ENCODE measurements at regions not wholly inside any gene's neighbourhood (a gene's known extent, or its start where the extent isn't known, plus 50 kb on each side); places are given as distances from the start of the nearest gene placed in this dataset.

DNA sequence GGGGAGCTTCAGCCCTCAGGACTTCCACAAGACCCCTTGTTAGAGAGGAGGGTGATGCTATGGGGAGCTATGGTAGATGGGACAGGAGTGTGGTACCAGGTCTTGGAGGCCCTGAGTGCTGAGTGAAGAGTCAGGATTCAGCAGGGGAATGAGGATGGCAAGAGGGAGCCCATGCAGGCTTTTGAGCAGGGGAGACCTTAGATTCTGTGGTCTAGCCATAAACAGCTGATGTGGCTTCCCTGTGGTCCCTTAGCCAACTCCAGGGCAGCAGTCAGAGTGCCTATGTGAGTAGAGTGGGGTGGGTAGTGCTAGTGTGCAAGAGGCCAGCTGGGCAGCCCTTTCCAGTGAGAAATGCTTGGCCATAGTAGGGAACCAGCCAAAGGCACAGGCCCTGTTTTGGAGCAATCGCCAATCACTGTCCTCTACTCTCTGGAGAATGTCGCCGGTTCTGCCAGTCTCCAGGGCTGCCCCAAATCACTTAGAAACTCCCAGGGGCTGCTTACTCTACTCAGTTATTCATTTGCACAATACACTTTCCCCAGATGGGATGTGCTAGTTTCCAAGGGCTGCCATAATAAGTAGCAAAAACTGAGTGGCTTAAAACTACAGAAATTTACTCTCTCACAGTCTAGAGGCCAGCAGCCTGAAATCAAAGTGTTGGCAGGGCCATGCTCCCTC lies 310.5 kb downstream of the SMAD2 start:
- Histone ChIP-seq H3K79me2 (ENCODE audit: control insufficient read depth, low read length) (no peaks in the 10 kb centered on the region), H3K4me3 (ENCODE audit: low read length) (no peak overlapping the region), H3K9me3 (ENCODE audit: control insufficient read depth, insufficient read depth, low read length) (no peaks in the 10 kb centered on the region), H3K27ac (ENCODE audit: low read depth, low read length) (no peak overlapping the region), H3K4me1 (ENCODE audit: control insufficient read depth, low read length) (no peaks in the 10 kb centered on the region), H3K36me3 (ENCODE audit: control insufficient read depth, low read length) (no peaks in the 10 kb centered on the region), H4K20me1 (ENCODE audit: control insufficient read depth, insufficient read depth, low read depth, low read length) (no peaks in the 10 kb centered on the region), H3K4me2 (ENCODE audit: low read length) (no peak overlapping the region), H3K9me2 (replicated peaks; ENCODE audit: control insufficient read depth, low read length) (no peaks in the 10 kb centered on the region), H3F3A (ENCODE audit: control insufficient read depth, insufficient read depth) (no peaks in the 10 kb centered on the region), H3K27me3 (ENCODE audit: control insufficient read depth, low read length) (peaks cover 4% of the 10 kb centered on the region; the same call in 1 of the 2 replicates)
- no peak for TF ChIP-seq EZH2phosphoT487 (IDR thresholded peaks at IDR 0.05; ENCODE audit: borderline replicate concordance, low read length)
- TF ChIP-seq, protein P1, sequence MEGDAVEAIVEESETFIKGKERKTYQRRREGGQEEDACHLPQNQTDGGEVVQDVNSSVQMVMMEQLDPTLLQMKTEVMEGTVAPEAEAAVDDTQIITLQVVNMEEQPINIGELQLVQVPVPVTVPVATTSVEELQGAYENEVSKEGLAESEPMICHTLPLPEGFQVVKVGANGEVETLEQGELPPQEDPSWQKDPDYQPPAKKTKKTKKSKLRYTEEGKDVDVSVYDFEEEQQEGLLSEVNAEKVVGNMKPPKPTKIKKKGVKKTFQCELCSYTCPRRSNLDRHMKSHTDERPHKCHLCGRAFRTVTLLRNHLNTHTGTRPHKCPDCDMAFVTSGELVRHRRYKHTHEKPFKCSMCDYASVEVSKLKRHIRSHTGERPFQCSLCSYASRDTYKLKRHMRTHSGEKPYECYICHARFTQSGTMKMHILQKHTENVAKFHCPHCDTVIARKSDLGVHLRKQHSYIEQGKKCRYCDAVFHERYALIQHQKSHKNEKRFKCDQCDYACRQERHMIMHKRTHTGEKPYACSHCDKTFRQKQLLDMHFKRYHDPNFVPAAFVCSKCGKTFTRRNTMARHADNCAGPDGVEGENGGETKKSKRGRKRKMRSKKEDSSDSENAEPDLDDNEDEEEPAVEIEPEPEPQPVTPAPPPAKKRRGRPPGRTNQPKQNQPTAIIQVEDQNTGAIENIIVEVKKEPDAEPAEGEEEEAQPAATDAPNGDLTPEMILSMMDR (IDR thresholded peaks at IDR 0.05; ENCODE audit: low read depth, low read length, poor library complexity, severe bottlenecking), result no peak

- no peaks in the 10 kb centered on the region for H3K4me1 ChIP-seq (ENCODE audit: control insufficient read depth, low read length)
- H3K27me3 ChIP-seq (ENCODE audit: control insufficient read depth, low read length), result peaks cover 4% of the 10 kb centered on the region; the same call in 1 of the 2 replicates
- H3K36me3 ChIP-seq (ENCODE audit: control insufficient read depth, low read length), result no peaks in the 10 kb centered on the region
- H3K4me3 ChIP-seq (ENCODE audit: low read length), result no peak overlapping the region
- no peak for TF ChIP-seq EZH2phosphoT487 (IDR thresholded peaks at IDR 0.05; ENCODE audit: borderline replicate concordance, low read length)
- TF ChIP-seq, protein P1 (IDR thresholded peaks at IDR 0.05; ENCODE audit: low read depth, low read length, poor library complexity, severe bottlenecking), result no peak
- H3K27ac ChIP-seq (ENCODE audit: low read depth, low read length), result no peak overlapping the region
- H3F3A ChIP-seq (ENCODE audit: control insufficient read depth, insufficient read depth), result no peaks in the 10 kb centered on the region
- no peaks in the 10 kb centered on the region for H3K9me3 ChIP-seq (ENCODE audit: control insufficient read depth, insufficient read depth, low read length)
- H3K79me2 ChIP-seq (ENCODE audit: control insufficient read depth, low read length), result no peaks in the 10 kb centered on the region
- H3K4me2 ChIP-seq (ENCODE audit: low read length), result no peak overlapping the region
- H3K9me2 ChIP-seq (replicated peaks; ENCODE audit: control insufficient read depth, low read length), result no peaks in the 10 kb centered on the region
- no peaks in the 10 kb centered on the region for H4K20me1 ChIP-seq (ENCODE audit: control insufficient read depth, insufficient read depth, low read depth, low read length)
Measured at GRCh38 chr18:47618758-47619157, 311.7 kb downstream of the SMAD2 start.

- H3K9me3 ChIP-seq (ENCODE audit: control insufficient read depth, insufficient read depth, low read length), result no peaks in the 10 kb centered on the region
- H3K36me3 ChIP-seq (ENCODE audit: control insufficient read depth, low read length), result no peaks in the 10 kb centered on the region
- no peaks in the 10 kb centered on the region for H3K9me2 ChIP-seq (replicated peaks; ENCODE audit: control insufficient read depth, low read length)
- H3K4me1 ChIP-seq (ENCODE audit: control insufficient read depth, low read length), result no peaks in the 10 kb centered on the region
- H4K20me1 ChIP-seq (ENCODE audit: control insufficient read depth, insufficient read depth, low read depth, low read length), result no peaks in the 10 kb centered on the region
- no peaks in the 10 kb centered on the region for H3K27me3 ChIP-seq (ENCODE audit: control insufficient read depth, low read length)
- H3K4me2 ChIP-seq (ENCODE audit: low read length), result no peak overlapping the region
- H3K79me2 ChIP-seq (ENCODE audit: control insufficient read depth, low read length), result no peaks in the 10 kb centered on the region
- H3K4me3 ChIP-seq (ENCODE audit: low read length), result no peak overlapping the region
- no peaks in the 10 kb centered on the region for H3F3A ChIP-seq (ENCODE audit: control insufficient read depth, insufficient read depth)
- no peak for TF ChIP-seq EZH2phosphoT487 (IDR thresholded peaks at IDR 0.05; ENCODE audit: borderline replicate concordance, low read length)
- TF ChIP-seq, protein P1 (IDR thresholded peaks at IDR 0.05; ENCODE audit: low read depth, low read length, poor library complexity, severe bottlenecking), result no peak
- no peak overlapping the region for H3K27ac ChIP-seq (ENCODE audit: low read depth, low read length)
Measured at GRCh38 chr18:47615043-47615442, 315.4 kb downstream of the SMAD2 start.

All from DOHH2 (cell line).